Esophagus squamous epithelium (tissue), 4 donors: ENCODE measurements at regions not wholly inside any gene's neighbourhood (a gene's known extent, or its start where the extent isn't known, plus 50 kb on each side); places are given as distances from the start of the nearest gene placed in this dataset.

Source experiments
- CTCF ChIP-seq, 6 experiments: fragments of 450-650 bp in 4 of 6; fragments of 200-600 bp in 2 of 6; sonication (generic) in 2 of 6; IDR thresholded peaks; one replicate each; pipeline ENCODE4 v1.5.1; 2016 to 2019; ENCODE audit warnings: antibody characterized with exemption in 6 of 6, mild to moderate bottlenecking in 4 of 6, moderate library complexity in 4 of 6
- POLR2A ChIP-seq, 4 donors: fragments of 450-650 bp; IDR thresholded peaks; one replicate each; pipeline ENCODE4 v1.6.1; 2017; ENCODE audit warnings: antibody characterized with exemption in 4 of 4, mild to moderate bottlenecking in 4 of 4, moderate library complexity in 3 of 4

GRCh38 chrX:47746446-47746845, 87.5 kb upstream of the UXT start:
- TF ChIP-seq CTCF (IDR thresholded peaks at IDR 0.05), result no peak
- TF ChIP-seq POLR2A (IDR thresholded peaks at IDR 0.05), result no peak
